Fibroblast of mammary gland (primary cell): ENCODE measurements at regions not wholly inside any gene's neighbourhood (a gene's known extent, or its start where the extent isn't known, plus 50 kb on each side); places are given as distances from the start of the nearest gene placed in this dataset.

Source experiments
- DNase-seq: peaks from one replicate; pipeline ENCODE4 v3.0.0-alpha.2; 2010; ENCODE audit warnings: low read depth
- H3K4me3 ChIP-seq: 2 replicates; pipeline ENCODE4 v1.5.1; 2011; ENCODE audit warnings: low read depth, mild to moderate bottlenecking, low read length, moderate library complexity; ENCODE audit not compliant: control insufficient read depth
- TF ChIP-seq, protein P1 (sequence below): conservative IDR thresholded peaks from 2 replicates; pipeline ENCODE4 v1.5.1; 2011; ENCODE audit warnings: low read depth, low read length, inconsistent platforms; ENCODE audit not compliant: control insufficient read depth, insufficient read depth

- TF ChIP-seq, protein P1, sequence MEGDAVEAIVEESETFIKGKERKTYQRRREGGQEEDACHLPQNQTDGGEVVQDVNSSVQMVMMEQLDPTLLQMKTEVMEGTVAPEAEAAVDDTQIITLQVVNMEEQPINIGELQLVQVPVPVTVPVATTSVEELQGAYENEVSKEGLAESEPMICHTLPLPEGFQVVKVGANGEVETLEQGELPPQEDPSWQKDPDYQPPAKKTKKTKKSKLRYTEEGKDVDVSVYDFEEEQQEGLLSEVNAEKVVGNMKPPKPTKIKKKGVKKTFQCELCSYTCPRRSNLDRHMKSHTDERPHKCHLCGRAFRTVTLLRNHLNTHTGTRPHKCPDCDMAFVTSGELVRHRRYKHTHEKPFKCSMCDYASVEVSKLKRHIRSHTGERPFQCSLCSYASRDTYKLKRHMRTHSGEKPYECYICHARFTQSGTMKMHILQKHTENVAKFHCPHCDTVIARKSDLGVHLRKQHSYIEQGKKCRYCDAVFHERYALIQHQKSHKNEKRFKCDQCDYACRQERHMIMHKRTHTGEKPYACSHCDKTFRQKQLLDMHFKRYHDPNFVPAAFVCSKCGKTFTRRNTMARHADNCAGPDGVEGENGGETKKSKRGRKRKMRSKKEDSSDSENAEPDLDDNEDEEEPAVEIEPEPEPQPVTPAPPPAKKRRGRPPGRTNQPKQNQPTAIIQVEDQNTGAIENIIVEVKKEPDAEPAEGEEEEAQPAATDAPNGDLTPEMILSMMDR = no peak
- DNase-seq = no peak
- H3K4me3 ChIP-seq = no peak overlapping the region
Measured at GRCh38 chr1:29985606-29985945, 737.8 kb downstream of the MATN1 start.

GRCh38 chr1:29984862-29985605 is 738.4 kb downstream of the MATN1 start:
- H3K4me3 ChIP-seq = no peak overlapping the region
- TF ChIP-seq, protein P1 = no peak
- no peak for DNase-seq

DNA sequence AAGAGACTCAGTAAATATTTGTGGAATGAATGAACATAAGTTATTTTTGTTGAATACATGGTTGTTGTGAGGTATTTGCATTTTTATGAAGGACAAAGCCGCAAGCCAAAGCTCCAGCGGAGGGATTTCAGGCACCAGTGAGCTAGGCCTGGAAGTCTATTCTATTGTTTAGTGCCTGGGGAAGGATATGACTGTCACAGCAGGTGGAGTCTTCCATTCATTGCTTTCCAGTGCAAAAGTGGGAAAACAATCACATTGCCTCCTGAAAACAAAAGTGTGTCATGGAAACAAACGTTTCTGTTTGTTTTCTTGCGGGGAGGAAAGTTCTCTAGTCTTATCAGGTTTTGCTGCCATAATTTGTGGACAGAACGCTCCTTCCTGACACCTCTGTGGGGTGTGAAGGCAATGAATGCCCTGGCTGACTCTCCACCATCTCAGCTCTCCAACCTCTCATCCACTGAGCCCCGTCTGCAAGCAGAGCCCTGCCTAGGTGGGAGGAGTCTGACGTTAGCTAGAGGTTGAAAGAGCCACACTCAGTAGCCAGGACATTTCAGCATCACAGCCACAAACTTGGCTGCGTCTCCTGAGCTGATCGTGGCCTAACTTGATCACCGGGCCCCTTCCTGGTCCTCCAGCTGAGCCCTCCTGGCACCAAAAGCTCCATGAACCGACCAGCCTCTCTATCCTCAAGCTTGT is 739.1 kb downstream of the MATN1 start:
- DNase-seq = no peak
- TF ChIP-seq, protein P1 = no peak

DNA sequence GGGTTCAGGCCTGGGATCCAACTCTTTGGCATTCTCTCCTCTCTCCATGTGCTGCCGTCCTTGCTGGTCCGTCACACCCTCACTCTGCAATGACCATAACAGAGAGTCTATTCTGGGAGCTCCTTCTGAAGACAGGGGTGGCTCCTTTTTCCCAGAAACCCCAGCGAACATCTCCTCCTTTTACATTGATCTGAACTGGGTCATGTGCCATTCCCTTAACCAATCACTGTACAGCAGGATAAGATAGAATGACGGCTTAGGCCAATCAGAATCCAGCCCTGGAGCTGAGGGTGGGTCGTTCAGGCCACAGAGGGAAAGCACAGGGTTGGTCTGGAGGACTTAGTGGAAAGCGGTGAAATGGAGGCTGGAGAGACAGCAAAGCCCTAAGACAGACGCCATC is 740.1 kb downstream of the MATN1 start:
- DNase-seq = no peak
- H3K4me3 ChIP-seq = no peak overlapping the region
- TF ChIP-seq, protein P1 = no peak

More for the DNA sequence above, 739.1 kb downstream of the MATN1 start:
- no peak overlapping the region for H3K4me3 ChIP-seq

DNA sequence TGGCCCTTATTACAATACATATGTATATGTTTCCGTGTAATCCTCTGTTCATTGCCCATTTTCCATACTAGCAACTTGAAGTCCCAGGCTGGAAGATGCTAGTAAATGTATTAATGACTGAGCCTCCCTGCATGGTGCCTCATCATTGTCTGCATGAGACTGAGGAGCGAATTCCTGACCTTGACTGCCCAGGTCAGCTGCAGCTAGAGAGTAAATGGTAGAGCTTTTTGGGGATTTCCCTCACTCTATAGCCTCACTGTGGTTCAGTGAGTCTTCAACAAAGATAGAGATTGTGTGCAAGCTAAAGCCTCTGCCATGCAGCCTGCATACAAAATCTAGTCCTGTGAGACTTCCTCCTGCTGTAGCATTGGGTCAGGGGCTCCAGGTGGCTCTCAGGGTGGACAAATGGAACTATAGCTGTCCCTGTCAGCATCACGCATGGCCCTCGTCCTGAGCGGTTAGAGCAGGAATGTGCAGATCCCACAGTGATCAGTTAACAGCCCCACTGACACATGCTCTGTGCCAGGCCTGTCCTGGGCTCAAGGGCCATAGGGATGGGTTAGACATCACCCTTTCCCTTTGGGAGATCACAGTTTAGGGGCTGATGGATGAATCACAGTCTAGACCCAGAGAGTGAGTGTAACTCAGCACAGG is 741.7 kb downstream of the MATN1 start:
- TF ChIP-seq, protein P1 = no peak
- DNase-seq = no peak

DNA sequence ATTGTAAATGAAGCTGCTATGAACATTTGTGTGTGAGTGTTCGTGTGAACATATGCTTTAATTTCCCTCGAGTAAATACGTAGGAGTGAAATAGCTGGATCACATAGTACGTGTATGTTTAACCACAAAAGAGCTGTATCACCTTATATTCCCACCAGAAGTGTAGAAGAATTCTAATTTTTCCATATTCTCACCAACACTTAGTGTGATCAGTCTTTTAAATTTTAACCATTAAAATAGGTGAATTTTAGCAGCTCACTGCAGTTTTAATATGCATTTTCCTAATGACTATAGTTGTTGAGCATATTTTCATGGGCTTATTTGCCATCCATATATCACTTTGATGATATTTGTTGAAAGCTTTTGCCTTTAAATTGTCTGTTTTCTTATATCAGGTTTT is 741.2 kb downstream of the PTPRU start:
- TF ChIP-seq, protein P1 = no peak
- no peak overlapping the region for H3K4me3 ChIP-seq

More for the DNA sequence above, 741.7 kb downstream of the MATN1 start:
- no peak overlapping the region for H3K4me3 ChIP-seq

More for the DNA sequence above, 741.2 kb downstream of the PTPRU start:
- DNase-seq = no peak
